Activated naive CD8-positive, alpha-beta T cell treated with anti-CD3 and anti-CD28 coated beads, Interleukin-2, amount 10 ng/mL, durations not matched to agents 7 days and 5 days (primary cell): ENCODE measurements at regions not wholly inside any gene's neighbourhood (a gene's known extent, or its start where the extent isn't known, plus 50 kb on each side); places are given as distances from the start of the nearest gene placed in this dataset.

Experiments
- ATAC-seq: fragments of 150-1000 bp; cut with Tn5 transposase; one replicate; pipeline ENCODE4 v1.10.0; 2021; ENCODE audit warnings: low read depth, moderate library complexity
- POLR2A ChIA-PET: fragments of 350-600 bp; sonication (Branson Sonifier 250); formaldehyde crosslinking; loops from one replicate; lab custom pipeline; 2021; ENCODE audit warnings: antibody characterized with exemption; lab: Charles Lee
- DNase-seq: peaks from one replicate; pipeline ENCODE4 v3.0.0; 2021
- H3K27ac Mint-ChIP-seq: one replicate; pipeline ENCODE4 v1.8.0; 2022; ENCODE audit warnings: mild to moderate bottlenecking, mixed read lengths
- H3K27me3 Mint-ChIP-seq: one replicate; pipeline ENCODE4 v1.8.0; 2022; ENCODE audit warnings: mild to moderate bottlenecking, moderate library complexity, mixed read lengths
- H3K36me3 Mint-ChIP-seq: one replicate; pipeline ENCODE4 v1.8.0; 2021; ENCODE audit warnings: mild to moderate bottlenecking, mixed read lengths
- H3K4me1 Mint-ChIP-seq: one replicate; pipeline ENCODE4 v1.8.0; 2021; ENCODE audit warnings: mixed read lengths
- H3K4me3 Mint-ChIP-seq: one replicate; pipeline ENCODE4 v1.8.0; 2022; ENCODE audit warnings: mild to moderate bottlenecking, moderate library complexity, mixed read lengths
- H3K9me3 Mint-ChIP-seq: one replicate; pipeline ENCODE4 v1.8.0; 2021; ENCODE audit warnings: mixed read lengths

DNA sequence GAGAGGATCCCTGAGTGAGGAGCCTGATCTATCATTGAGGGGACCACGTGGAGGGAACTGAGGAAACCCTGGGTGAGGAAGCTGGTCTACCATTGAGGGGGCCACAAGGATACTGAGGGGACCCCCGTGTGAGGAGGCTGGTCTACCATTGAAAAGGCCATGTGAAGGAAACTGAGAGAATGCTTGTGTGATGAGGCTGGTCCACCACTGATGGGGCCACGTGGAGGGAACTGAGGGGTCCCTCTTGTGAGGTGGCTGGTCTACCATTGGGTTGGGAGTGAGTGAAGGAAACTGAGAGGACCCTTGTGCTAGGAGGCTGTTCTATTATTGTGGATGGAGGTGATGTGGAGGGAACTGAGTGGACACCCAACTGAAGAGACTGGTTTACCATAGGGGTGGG is 161.3 kb downstream of the FBLN2 start:
- H3K27me3 Mint-ChIP-seq, result no peaks in the 10 kb centered on the region
- ATAC-seq (no peak), DNase-seq (peak; percentile 10)
- no peak overlapping the region for H3K27ac Mint-ChIP-seq
- POLR2A ChIA-PET, result no interaction called here
- no peaks in the 10 kb centered on the region for H3K36me3 Mint-ChIP-seq
- no peak overlapping the region for H3K4me3 Mint-ChIP-seq
- H3K4me1 Mint-ChIP-seq, result no peaks in the 10 kb centered on the region
- H3K9me3 Mint-ChIP-seq, result peaks cover 49% of the 10 kb centered on the region

DNA sequence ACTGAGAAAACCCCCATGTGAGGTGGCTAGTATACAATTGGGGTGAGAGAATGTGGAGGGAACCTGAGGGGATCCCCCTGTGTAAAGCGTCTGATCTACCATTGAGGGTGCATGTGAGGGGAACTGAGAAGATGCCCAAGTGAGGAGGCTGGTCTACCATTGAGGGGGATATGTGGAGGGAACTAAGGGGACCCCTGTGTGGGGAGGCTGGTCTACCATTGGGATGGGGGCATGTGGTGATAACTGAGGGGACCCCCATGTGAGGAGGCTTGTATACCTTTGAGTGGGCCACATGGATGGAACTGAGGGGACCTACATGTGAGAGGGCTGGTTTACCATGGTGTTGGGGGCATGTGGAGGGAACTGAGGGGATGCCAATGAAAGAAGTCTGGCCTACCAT is 160.8 kb downstream of the FBLN2 start:
- no peaks in the 10 kb centered on the region for H3K4me1 Mint-ChIP-seq
- ATAC-seq, result no peak
- no peak overlapping the region for H3K4me3 Mint-ChIP-seq
- no peaks in the 10 kb centered on the region for H3K27me3 Mint-ChIP-seq
- H3K9me3 Mint-ChIP-seq, result peaks cover 50% of the 10 kb centered on the region
- no peaks in the 10 kb centered on the region for H3K36me3 Mint-ChIP-seq
- peak; percentile 7 for DNase-seq
- POLR2A ChIA-PET, result no interaction called here
- no peak overlapping the region for H3K27ac Mint-ChIP-seq

DNA sequence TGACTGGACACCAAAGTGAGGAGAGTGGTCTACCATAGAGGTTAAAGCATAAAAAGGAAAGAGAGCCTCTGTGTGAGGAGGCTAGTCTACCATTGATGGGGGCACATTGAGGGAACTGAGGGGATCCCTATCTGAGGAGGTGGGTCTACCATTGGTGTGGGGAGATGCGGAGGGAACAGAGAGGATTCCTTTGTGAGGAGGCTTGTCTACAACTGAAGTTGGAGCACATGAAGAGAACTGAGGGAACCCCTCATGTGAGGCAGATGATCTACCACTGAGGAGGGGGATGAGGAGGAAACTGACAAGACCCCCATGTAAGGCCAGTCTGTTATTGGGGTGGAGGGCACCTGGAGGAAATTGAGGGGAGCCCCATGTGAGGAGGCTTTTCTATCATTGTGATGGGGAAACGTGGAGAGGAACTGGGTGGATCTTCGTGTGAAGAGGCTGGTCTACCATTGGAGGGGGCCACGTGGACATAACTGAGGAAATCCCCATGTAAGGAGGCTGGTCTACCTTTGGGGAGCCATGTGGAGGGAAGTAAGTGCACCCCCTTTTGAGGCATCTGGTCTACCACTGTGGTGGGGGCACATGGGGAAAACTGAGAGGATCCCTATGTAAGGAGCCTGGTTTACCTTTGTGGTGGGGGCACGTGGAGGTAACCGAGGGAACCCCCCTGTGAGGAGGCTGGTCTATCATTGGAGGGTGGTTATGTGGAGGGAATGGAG is 160.1 kb downstream of the FBLN2 start:
- H3K4me1 Mint-ChIP-seq, result no peaks in the 10 kb centered on the region
- no peaks in the 10 kb centered on the region for H3K27me3 Mint-ChIP-seq
- H3K4me3 Mint-ChIP-seq, result no peak overlapping the region
- POLR2A ChIA-PET, result no interaction called here
- H3K36me3 Mint-ChIP-seq, result no peaks in the 10 kb centered on the region
- DNase-seq (peak; percentile 1), ATAC-seq (no peak)
- H3K27ac Mint-ChIP-seq, result no peak overlapping the region
- peaks cover 44% of the 10 kb centered on the region for H3K9me3 Mint-ChIP-seq

DNA sequence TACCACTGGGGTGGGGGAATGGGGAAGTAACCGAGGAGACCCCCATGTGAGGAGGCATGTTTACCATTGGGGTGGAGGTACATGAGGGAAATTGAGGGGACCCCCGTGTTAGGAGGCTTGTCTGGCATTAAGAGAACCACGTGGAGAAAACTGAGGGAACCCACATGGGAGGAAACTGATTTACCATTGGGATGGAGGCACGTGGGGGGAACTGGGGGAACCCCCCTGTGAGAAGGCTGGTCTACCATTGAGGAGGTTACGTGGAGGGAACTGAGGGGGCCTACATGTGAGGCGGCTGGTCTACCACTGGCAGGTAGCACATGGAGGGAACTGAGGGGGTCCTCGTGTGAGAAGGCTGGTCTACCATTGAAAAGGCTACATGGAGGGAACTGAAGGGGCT is 159.4 kb downstream of the FBLN2 start:
- no peak overlapping the region for H3K4me3 Mint-ChIP-seq
- no peaks in the 10 kb centered on the region for H3K36me3 Mint-ChIP-seq
- no peaks in the 10 kb centered on the region for H3K27me3 Mint-ChIP-seq
- peaks cover 38% of the 10 kb centered on the region for H3K9me3 Mint-ChIP-seq
- DNase-seq (peak; percentile 14), ATAC-seq (no peak)
- no peaks in the 10 kb centered on the region for H3K4me1 Mint-ChIP-seq
- H3K27ac Mint-ChIP-seq, result no peak overlapping the region
- POLR2A ChIA-PET, result no interaction called here

DNA sequence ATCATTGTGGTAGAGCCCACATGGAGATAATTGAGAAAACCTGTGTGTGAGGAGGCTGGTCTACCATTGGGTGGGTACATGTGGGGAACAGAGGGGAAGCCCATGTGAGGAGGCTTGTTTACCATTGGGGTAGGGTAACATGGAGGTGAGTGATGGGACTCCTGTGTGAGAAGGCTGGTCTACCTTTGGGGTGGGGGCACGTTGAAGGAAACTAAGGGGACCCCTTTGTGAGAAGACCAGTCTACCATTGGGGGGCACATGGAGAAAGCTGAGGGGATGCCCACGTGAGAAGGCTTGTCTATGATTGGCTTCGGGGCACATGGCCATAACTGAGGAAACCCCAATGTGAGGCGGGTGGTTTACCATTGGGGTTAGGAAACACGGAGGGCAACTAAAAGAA is 158.5 kb downstream of the FBLN2 start:
- DNase-seq (no peak), ATAC-seq (no peak)
- Mint-ChIP-seq H3K27me3 (no peaks in the 10 kb centered on the region), H3K9me3 (peaks cover 40% of the 10 kb centered on the region), H3K36me3 (no peaks in the 10 kb centered on the region), H3K27ac (no peak overlapping the region), H3K4me3 (no peak overlapping the region), H3K4me1 (no peaks in the 10 kb centered on the region)
- POLR2A ChIA-PET, result no interaction called here

DNA sequence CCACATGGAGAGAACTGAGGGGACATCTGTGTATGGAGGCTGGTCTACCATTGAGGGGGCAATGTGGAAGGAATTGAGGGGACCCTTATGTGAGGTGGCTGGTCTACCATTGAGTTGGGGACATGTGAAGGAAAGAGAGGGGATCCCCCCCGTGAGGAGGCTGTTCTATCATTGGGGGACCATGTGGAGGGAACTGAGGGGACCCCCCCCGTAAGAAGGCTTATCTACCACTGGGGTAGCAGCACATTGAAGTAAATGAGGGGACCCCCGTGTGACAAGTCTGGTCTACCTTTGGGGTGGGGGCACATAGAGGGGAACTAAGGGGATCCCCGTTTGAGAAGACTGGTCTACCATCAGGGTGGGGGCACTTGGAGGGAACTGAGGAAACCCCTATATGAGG is 158.0 kb downstream of the FBLN2 start:
- H3K27me3 Mint-ChIP-seq, result no peaks in the 10 kb centered on the region
- H3K36me3 Mint-ChIP-seq, result no peaks in the 10 kb centered on the region
- H3K4me1 Mint-ChIP-seq, result no peaks in the 10 kb centered on the region
- ATAC-seq, result no peak
- POLR2A ChIA-PET, result no interaction called here
- H3K4me3 Mint-ChIP-seq, result no peak overlapping the region
- no peak overlapping the region for H3K27ac Mint-ChIP-seq
- peak; percentile 8 for DNase-seq
- H3K9me3 Mint-ChIP-seq, result peaks cover 39% of the 10 kb centered on the region

DNA sequence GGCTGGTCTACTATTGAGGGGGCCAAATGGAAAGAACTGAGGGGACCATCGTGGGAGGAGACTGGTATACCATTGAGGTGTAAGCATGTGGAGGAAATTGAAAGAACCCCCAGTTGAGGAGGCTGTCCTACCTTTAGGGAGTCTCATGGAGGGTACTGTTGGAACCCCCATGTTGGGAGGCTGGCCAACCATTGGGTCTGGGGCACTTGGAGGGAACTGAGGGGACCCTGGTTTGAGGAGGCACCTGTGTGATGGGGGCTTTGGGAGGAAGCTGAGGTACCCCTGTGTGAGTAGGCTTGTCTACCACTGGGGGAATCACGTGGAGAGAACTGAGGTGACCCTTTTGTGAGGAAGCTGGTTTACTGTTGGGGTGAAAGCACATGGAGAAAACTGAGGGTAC is 157.5 kb downstream of the FBLN2 start:
- H3K27ac Mint-ChIP-seq, result no peak overlapping the region
- no peaks in the 10 kb centered on the region for H3K27me3 Mint-ChIP-seq
- H3K36me3 Mint-ChIP-seq, result no peaks in the 10 kb centered on the region
- DNase-seq, result peak; percentile 5
- H3K4me1 Mint-ChIP-seq, result no peaks in the 10 kb centered on the region
- H3K9me3 Mint-ChIP-seq, result peaks cover 35% of the 10 kb centered on the region
- H3K4me3 Mint-ChIP-seq, result no peak overlapping the region
- POLR2A ChIA-PET, result no interaction called here
- ATAC-seq, result no peak

DNA sequence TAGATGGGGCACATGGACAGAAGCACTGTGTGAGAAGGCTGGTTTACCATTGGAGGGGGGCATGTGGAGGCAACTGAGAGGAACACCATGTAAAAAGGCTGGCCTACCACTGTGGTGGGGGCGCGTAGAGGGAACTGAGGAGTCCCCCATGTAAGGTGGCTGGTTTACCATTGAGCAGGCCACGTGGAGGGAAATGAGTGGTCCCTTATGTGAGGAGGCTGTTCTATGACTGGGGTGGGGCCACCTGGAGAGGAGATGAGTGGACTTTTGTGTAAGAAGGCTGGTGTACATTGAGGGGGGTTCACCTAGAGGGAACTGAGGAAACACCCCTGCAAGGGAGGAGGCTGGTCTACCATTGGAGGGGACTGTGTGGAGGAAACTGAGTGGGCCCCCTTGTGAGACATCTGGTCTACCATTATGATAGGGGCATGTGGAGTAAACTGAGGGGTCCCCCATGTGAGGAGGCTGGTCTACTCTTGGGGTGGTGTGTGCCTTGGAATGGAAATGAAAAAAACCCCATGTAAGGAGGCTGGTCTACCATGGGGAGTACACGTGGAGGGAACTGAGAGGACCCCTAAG is 156.9 kb downstream of the FBLN2 start:
- Mint-ChIP-seq H3K27me3 (no peaks in the 10 kb centered on the region), H3K9me3 (peaks cover 29% of the 10 kb centered on the region), H3K36me3 (no peaks in the 10 kb centered on the region), H3K4me1 (no peaks in the 10 kb centered on the region), H3K27ac (no peak overlapping the region), H3K4me3 (no peak overlapping the region)
- peak; percentile 5 for DNase-seq
- POLR2A ChIA-PET, result no interaction called here
- no peak for ATAC-seq

DNA sequence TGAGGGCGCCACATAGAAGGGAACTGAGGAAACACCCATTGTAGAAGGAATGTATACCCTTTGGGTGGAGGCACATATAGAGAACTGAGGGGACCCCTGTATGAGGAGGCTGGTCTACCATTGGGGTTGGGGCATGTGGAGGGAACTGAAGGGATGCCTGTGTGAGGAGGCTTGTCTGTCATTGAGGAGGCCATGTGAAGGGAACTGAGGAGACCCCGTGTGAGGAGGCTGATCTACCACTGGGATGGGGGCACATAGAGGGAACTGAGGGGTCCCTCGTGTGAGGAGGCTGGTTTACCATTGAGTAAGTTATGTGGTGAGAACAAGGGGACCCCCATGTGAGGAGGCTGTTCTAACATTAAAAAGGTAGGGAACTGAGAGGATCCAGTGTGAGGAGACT is 156.1 kb downstream of the FBLN2 start:
- Mint-ChIP-seq H3K4me3 (no peak overlapping the region), H3K27me3 (no peaks in the 10 kb centered on the region), H3K36me3 (no peaks in the 10 kb centered on the region), H3K27ac (no peak overlapping the region), H3K9me3 (peaks cover 27% of the 10 kb centered on the region), H3K4me1 (no peaks in the 10 kb centered on the region)
- POLR2A ChIA-PET, result no interaction called here
- ATAC-seq (no peak), DNase-seq (peak; percentile 6)

DNA sequence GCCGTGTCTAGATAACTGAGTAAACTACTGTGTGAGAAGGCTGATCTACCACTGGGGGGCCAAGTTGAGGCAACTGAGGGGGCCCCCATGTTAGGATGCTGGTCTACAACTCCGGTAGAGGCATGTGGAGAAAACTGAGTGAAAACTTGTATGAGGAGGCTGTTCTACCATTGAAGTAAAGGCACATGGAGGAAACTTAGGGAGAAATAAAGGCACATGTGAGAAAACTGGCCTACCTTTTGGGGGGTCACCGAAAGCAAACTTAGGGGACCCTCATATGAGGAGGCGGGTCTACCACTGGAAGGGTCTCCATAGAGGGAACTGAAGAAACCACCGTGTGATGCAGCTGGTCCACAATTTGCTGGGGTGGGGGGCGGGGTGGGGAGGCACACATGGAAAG is 155.2 kb downstream of the FBLN2 start:
- POLR2A ChIA-PET, result no interaction called here
- H3K27me3 Mint-ChIP-seq, result no peaks in the 10 kb centered on the region
- no peak overlapping the region for H3K27ac Mint-ChIP-seq

DNA sequence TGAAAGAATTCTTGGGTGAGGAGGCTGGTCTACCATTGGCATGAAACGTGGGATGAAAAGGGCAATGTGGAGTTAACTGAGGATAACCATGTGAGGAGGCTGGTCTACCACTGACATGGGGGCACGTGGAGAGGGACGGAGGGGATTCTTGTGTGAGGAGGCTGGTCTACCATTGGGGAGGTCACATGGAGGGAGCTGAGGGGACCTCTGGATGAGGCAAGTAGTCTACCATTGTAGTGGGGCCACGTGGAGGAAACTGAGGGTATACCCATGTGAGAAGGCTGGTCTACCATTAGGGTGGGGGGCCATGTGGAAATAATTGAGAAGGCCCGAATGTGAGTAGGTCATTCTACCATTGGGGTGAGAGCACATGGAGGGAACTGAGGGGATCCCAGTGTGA is 154.1 kb downstream of the FBLN2 start:
- Mint-ChIP-seq H3K4me3 (no peak overlapping the region), H3K27ac (no peak overlapping the region), H3K27me3 (no peaks in the 10 kb centered on the region), H3K4me1 (no peaks in the 10 kb centered on the region), H3K36me3 (no peaks in the 10 kb centered on the region), H3K9me3 (peaks cover 15% of the 10 kb centered on the region)
- POLR2A ChIA-PET, result no interaction called here
- DNase-seq (no peak), ATAC-seq (no peak)

More for the DNA sequence above, 155.2 kb downstream of the FBLN2 start:
- no peaks in the 10 kb centered on the region for H3K36me3 Mint-ChIP-seq
- H3K4me1 Mint-ChIP-seq, result no peaks in the 10 kb centered on the region
- ATAC-seq (no peak), DNase-seq (no peak)
- H3K9me3 Mint-ChIP-seq, result peaks cover 23% of the 10 kb centered on the region
- H3K4me3 Mint-ChIP-seq, result no peak overlapping the region

DNA sequence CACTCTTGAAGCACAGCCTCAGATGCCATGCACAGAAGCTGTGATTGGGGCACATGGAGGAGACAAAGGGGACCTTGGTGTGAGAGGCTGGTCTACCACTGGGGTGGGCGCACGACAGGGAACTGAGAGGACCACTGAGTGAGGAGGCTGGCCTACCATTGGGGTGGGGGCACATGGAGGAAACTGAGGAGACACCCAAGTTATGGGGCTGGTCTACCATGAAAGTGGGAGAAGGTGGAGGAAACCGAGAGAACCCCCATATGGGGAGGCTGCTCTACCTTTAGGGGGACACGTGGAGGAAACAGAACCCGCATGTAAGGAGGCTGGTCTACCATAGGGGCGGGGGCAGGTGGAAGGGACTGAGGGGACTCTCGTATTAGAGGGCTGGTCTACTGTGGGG is 153.4 kb downstream of the FBLN2 start:
- no peaks in the 10 kb centered on the region for H3K27me3 Mint-ChIP-seq
- H3K4me1 Mint-ChIP-seq, result no peaks in the 10 kb centered on the region
- no peak for ATAC-seq
- no peak overlapping the region for H3K27ac Mint-ChIP-seq
- no peaks in the 10 kb centered on the region for H3K36me3 Mint-ChIP-seq
- H3K9me3 Mint-ChIP-seq, result peaks cover 8% of the 10 kb centered on the region
- no peak for DNase-seq
- POLR2A ChIA-PET, result no interaction called here
- H3K4me3 Mint-ChIP-seq, result no peak overlapping the region

DNA sequence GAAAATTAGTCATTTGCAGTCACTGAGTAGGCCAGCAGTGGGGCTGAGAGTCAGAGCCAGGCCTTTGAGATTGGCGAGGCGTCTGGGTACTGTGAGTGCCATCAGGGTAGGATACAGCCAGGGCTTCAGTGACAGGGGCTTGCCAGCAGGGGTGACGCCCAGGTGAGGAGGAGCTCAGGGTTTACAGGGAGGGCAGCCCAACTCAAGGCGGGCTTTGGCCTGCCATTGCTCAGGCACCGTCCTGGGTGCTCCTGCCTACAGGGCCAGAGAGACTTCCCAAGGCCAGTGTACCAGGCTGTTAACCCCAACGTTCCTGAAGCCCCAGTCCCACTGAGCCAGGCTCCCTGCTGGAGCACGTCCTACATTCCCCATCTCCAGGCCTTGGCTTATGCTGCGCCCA is 152.0 kb downstream of the FBLN2 start:
- Mint-ChIP-seq H3K36me3 (no peaks in the 10 kb centered on the region), H3K4me1 (no peaks in the 10 kb centered on the region), H3K27ac (no peak overlapping the region), H3K4me3 (no peak overlapping the region), H3K9me3 (peaks cover 3% of the 10 kb centered on the region), H3K27me3 (no peaks in the 10 kb centered on the region)
- ATAC-seq (no peak), DNase-seq (no peak)
- POLR2A ChIA-PET, result interaction anchor here (0.7 kb wide), 1 partner anchor 44 kb away, joined by 3 read pairs; no protein-coding TSS in a partner anchor

DNA sequence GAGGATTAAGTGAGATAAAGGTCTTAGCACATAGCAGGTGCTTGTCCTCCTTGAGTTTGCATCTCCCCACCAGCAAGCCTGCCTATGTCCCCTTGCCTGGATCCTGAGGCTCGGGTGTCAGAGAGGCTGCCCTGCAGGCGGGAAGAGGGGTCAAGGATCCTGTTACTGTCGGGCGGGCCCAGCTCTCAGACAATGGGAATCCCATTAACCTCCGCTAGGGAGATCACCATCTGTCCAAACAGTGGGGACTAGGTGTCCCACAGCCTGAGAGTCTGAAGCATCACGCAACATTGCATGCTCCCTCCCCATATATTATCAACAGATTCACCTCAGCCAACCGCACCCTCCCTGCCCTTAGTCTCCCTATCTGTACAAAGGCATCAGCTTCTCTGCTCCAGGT is 151.4 kb downstream of the FBLN2 start:
- H3K4me1 Mint-ChIP-seq, result no peaks in the 10 kb centered on the region
- peaks cover 3% of the 10 kb centered on the region for H3K9me3 Mint-ChIP-seq
- H3K36me3 Mint-ChIP-seq, result no peaks in the 10 kb centered on the region
- no peak for DNase-seq
- no peak overlapping the region for H3K27ac Mint-ChIP-seq
- no peak for ATAC-seq
- POLR2A ChIA-PET, result interaction anchor here (0.7 kb wide), 1 partner anchor 43 kb away, joined by 3 read pairs; no protein-coding TSS in a partner anchor
- no peaks in the 10 kb centered on the region for H3K27me3 Mint-ChIP-seq
- no peak overlapping the region for H3K4me3 Mint-ChIP-seq
